ENCODE measurements at regions not wholly inside any gene's neighbourhood (a gene's known extent, or its start where the extent isn't known, plus 50 kb on each side); places are given as distances from the start of the nearest gene placed in this dataset.

GRCh38 chr4:65126200-65126599 lies 544.1 kb downstream of the EPHA5 start:
- TF ChIP-seq CTCF (IDR thresholded peaks at IDR 0.05; ENCODE audit: borderline replicate concordance, extremely low read depth, low read length, poor library complexity, severe bottlenecking) (no peak), EZH2 (IDR thresholded peaks at IDR 0.05; ENCODE audit: borderline replicate concordance, low read depth, low read length, severe bottlenecking) (no peak)
